ENCODE measurements at regions not wholly inside any gene's neighbourhood (a gene's known extent, or its start where the extent isn't known, plus 50 kb on each side); places are given as distances from the start of the nearest gene placed in this dataset.
A peak's percentile ranks its signal among the peaks of the same experiment; 100 is the strongest.

GRCh38 chr9:1598270-1598669 lies 416.9 kb upstream of the SMARCA2 start:
- no peak for DNase-seq

- DNase-seq: no peak
Observed at GRCh38 chr9:1599961-1600360, 415.2 kb upstream of the SMARCA2 start.

GRCh38 chr9:1604942-1605560 lies 410.1 kb upstream of the SMARCA2 start:
- DNase-seq: peak in 2 of 3 donors; percentile 6 to 14

GRCh38 chr9:1606253-1606652 lies 408.9 kb upstream of the SMARCA2 start:
- peak in 2 of 3 donors; percentile 2 to 10 for DNase-seq

- no peak for DNase-seq
Observed at GRCh38 chr9:1612886-1613285, 402.3 kb upstream of the SMARCA2 start.

- no peak for DNase-seq
Observed at GRCh38 chr9:1617419-1617818, 397.7 kb upstream of the SMARCA2 start.

- no peak for DNase-seq
Observed at GRCh38 chr9:1619915-1620710, 395.0 kb upstream of the SMARCA2 start.

- DNase-seq: no peak
Observed at GRCh38 chr9:1637401-1637800, 377.7 kb upstream of the SMARCA2 start.

GRCh38 chr9:1639166-1639565 lies 376.0 kb upstream of the SMARCA2 start:
- no peak for DNase-seq

- no peak for DNase-seq
Observed at GRCh38 chr9:1647776-1648175, 367.4 kb upstream of the SMARCA2 start.

GRCh38 chr9:1653282-1653681 lies 361.9 kb upstream of the SMARCA2 start:
- no peak for DNase-seq

GRCh38 chr9:1658661-1659362 lies 356.3 kb upstream of the SMARCA2 start:
- DNase-seq: no peak

- no peak for DNase-seq
Observed at GRCh38 chr9:1659363-1659690, 355.8 kb upstream of the SMARCA2 start.

GRCh38 chr9:1668441-1668840 lies 346.7 kb upstream of the SMARCA2 start:
- no peak for DNase-seq

GRCh38 chr9:1673300-1673699 lies 341.8 kb upstream of the SMARCA2 start:
- no peak for DNase-seq

GRCh38 chr9:1676771-1677170 lies 338.4 kb upstream of the SMARCA2 start:
- no peak for DNase-seq

GRCh38 chr9:1683951-1684350 lies 331.2 kb upstream of the SMARCA2 start:
- DNase-seq: no peak

- no peak for DNase-seq
Observed at GRCh38 chr9:1698991-1699390, 316.2 kb upstream of the SMARCA2 start.

GRCh38 chr9:1701113-1701512 lies 314.0 kb upstream of the SMARCA2 start:
- DNase-seq: no peak

- DNase-seq: no peak
Observed at GRCh38 chr9:1702701-1703100, 312.4 kb upstream of the SMARCA2 start.

- no peak for DNase-seq
Observed at GRCh38 chr9:1707291-1707690, 307.9 kb upstream of the SMARCA2 start.

GRCh38 chr9:1708219-1708618 lies 306.9 kb upstream of the SMARCA2 start:
- DNase-seq: no peak

GRCh38 chr9:1709347-1709746 lies 305.8 kb upstream of the SMARCA2 start:
- peak in 2 of 3 donors; percentile 5 to 24 for DNase-seq

GRCh38 chr9:1712861-1713450 lies 302.2 kb upstream of the SMARCA2 start:
- no peak for DNase-seq

All from suppressor macrophage treated with lipopolysaccharide for 1 hour (primary cell).